ENCODE measurements at regions not wholly inside any gene's neighbourhood (a gene's known extent, or its start where the extent isn't known, plus 50 kb on each side); places are given as distances from the start of the nearest gene placed in this dataset.

DNA sequence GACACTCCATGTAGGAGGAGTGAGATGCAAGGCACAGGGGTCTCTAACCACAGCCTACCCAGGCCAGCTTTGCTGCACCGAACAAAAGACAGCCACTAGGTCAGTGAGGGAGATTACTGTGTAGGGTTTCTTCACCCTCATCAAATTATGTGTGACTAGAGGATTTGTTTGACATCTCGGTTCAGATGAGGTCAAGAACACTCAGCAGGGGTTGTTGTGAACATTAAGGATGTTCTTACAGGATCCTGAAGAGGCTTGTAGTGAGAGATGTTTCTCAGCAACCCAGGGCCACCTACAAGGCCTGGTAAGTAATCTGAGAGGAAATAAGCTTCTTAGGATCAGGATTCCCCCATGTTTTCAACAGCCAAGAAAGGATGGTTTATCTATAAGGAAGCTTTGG is 202.1 kb downstream of the NXPE2 start:
- H3K27ac ChIP-seq, result peak overlapping the region; percentile 59
- peak; percentile 83 for DNase-seq
- no peak overlapping the region for H3K4me3 ChIP-seq (ENCODE audit: low read depth, low read length)
- H3K36me3 ChIP-seq, result no peaks in the 10 kb centered on the region
- TF ChIP-seq, protein P1, sequence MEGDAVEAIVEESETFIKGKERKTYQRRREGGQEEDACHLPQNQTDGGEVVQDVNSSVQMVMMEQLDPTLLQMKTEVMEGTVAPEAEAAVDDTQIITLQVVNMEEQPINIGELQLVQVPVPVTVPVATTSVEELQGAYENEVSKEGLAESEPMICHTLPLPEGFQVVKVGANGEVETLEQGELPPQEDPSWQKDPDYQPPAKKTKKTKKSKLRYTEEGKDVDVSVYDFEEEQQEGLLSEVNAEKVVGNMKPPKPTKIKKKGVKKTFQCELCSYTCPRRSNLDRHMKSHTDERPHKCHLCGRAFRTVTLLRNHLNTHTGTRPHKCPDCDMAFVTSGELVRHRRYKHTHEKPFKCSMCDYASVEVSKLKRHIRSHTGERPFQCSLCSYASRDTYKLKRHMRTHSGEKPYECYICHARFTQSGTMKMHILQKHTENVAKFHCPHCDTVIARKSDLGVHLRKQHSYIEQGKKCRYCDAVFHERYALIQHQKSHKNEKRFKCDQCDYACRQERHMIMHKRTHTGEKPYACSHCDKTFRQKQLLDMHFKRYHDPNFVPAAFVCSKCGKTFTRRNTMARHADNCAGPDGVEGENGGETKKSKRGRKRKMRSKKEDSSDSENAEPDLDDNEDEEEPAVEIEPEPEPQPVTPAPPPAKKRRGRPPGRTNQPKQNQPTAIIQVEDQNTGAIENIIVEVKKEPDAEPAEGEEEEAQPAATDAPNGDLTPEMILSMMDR (IDR thresholded peaks at IDR 0.05; ENCODE audit: low read depth, low read length), result no peak
- H3K27me3 ChIP-seq (ENCODE audit: insufficient read depth, low read depth, severe bottlenecking), result no peaks in the 10 kb centered on the region
- no peaks in the 10 kb centered on the region for H3K9me3 ChIP-seq (ENCODE audit: severe bottlenecking)

DNA sequence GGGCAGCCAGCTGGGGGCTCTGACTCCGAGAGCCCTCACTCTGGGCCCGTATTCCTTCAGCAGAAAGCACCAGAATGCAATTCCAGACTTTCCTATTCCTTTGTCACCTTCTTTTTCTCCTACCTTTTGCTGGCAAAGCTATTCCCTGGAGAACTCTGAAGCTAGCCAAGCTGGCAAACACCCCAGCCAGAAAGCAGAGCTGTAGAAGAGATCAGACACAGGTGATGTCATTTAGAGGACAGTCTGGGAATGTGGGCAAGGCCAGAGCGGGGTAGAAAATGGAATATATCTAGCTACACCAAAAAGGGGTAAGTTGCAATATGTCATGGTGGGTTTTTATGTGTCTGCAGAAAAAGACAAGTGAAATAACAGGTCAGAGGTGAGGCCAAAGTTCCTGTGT is 205.1 kb downstream of the NXPE2 start:
- TF ChIP-seq, protein P1 (IDR thresholded peaks at IDR 0.05; ENCODE audit: low read depth, low read length), result no peak
- Histone ChIP-seq H3K4me3 (ENCODE audit: low read depth, low read length) (no peak overlapping the region), H3K9me3 (ENCODE audit: severe bottlenecking) (no peaks in the 10 kb centered on the region), H3K27me3 (ENCODE audit: insufficient read depth, low read depth, severe bottlenecking) (no peaks in the 10 kb centered on the region), H3K36me3 (no peaks in the 10 kb centered on the region), H3K27ac (no peak overlapping the region; the same call in 1 of the 2 replicates)
- no peak for DNase-seq

DNA sequence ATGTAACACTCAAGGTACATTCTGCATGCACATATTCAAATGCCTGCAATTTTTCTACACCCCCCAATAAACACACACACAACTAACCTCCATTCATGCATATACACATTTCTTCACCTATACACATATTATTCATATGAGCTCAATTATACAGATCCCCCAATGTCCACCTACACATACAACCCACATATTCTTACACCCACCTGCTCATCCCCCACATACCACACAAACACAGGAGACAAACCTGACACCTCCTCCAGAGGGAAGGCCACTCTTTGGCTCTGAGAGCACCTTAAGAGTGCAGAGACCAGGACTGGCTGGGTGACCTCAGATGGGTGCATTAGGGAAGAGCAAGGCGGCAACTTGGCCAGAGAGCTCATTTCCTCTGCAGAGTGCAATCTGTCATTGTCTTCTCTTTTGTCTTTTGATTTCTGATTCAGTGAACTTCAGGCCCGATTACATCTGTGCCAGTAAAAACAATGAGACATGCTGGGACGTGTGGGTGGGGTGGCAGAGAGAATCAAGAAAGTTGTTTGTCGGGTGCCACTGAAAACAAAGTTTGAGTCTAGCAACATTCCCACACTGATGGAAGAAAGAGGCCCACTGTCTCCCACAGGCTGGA is 208.4 kb downstream of the NXPE2 start:
- DNase-seq, result no peak
- no peak overlapping the region for H3K4me3 ChIP-seq (ENCODE audit: low read depth, low read length)
- H3K27me3 ChIP-seq (ENCODE audit: insufficient read depth, low read depth, severe bottlenecking), result no peaks in the 10 kb centered on the region
- H3K9me3 ChIP-seq (ENCODE audit: severe bottlenecking), result no peaks in the 10 kb centered on the region
- H3K27ac ChIP-seq, result no peak overlapping the region
- no peaks in the 10 kb centered on the region for H3K36me3 ChIP-seq
- TF ChIP-seq, protein P1 (IDR thresholded peaks at IDR 0.05; ENCODE audit: low read depth, low read length), result no peak

DNA sequence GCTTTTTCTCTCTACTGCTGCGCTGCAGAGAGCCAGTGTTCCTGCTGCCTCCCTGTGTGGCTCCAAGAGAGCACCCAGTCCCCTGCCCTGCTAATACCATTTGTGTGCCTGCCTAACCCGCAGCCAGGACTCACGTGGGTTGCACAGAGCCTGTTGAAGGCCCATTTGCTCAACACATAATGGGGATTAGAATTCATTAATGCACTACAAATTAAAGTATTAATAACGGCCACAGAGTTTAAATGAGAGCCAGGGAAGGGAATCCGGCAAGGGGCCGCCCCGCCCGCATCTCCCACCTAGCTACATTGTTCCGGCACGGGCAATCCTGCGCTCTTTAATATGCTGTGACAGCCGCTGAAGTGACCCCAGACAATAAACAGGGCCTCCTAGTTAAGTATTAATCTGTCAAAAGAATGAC is 211.3 kb downstream of the NXPE2 start:
- DNase-seq, result no peak
- Histone ChIP-seq H3K4me3 (ENCODE audit: low read depth, low read length) (no peak overlapping the region), H3K27me3 (ENCODE audit: insufficient read depth, low read depth, severe bottlenecking) (no peaks in the 10 kb centered on the region), H3K27ac (no peak overlapping the region), H3K9me3 (ENCODE audit: severe bottlenecking) (no peaks in the 10 kb centered on the region), H3K36me3 (no peaks in the 10 kb centered on the region)
- TF ChIP-seq, protein P1 (IDR thresholded peaks at IDR 0.05; ENCODE audit: low read depth, low read length), result no peak

DNA sequence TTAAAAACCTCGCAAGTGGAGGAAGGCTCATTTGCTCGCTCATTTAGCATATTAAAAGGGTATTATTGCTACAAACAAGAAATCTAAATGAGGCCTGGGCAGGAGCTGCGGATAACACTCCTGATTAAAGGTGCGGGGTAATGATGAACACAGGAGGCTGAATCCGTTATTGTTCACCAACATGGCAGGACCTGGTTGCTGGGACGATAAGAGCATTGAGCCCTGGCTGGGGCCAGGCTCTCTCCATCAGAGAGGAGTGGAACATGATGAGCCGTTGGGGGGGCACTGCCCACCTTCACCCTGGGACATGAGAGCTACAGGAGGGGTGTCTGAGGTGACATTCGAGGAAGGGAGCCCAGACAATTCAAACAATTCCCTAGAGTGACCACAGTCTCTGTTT is 211.7 kb downstream of the NXPE2 start:
- Histone ChIP-seq H3K36me3 (no peaks in the 10 kb centered on the region), H3K4me3 (ENCODE audit: low read depth, low read length) (no peak overlapping the region), H3K27me3 (ENCODE audit: insufficient read depth, low read depth, severe bottlenecking) (no peaks in the 10 kb centered on the region), H3K9me3 (ENCODE audit: severe bottlenecking) (no peaks in the 10 kb centered on the region), H3K27ac (no peak overlapping the region)
- no peak for DNase-seq
- TF ChIP-seq, protein P1 (IDR thresholded peaks at IDR 0.05; ENCODE audit: low read depth, low read length), result no peak

DNA sequence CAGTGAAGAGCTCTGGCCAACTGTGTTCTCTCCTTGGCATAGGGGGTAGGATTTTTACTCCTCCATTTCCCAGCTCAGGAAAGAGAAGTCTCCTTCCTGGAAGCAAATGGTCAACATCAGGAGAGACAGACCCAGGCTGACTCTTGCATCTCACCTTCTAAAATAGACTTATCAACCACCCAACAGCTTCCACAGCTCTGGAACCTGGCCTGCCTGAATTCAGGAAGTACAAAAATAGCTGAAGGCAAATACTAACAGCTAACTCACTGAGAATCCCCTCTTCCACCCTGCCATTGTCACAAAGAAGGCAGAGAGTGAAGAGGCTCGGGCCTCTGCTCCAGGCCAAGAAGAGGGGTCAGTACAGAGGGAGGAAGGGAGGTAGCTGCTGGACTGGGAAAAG is 213.6 kb downstream of the NXPE2 start:
- Histone ChIP-seq H3K36me3 (no peaks in the 10 kb centered on the region), H3K9me3 (ENCODE audit: severe bottlenecking) (no peaks in the 10 kb centered on the region), H3K4me3 (ENCODE audit: low read depth, low read length) (no peak overlapping the region), H3K27me3 (ENCODE audit: insufficient read depth, low read depth, severe bottlenecking) (no peaks in the 10 kb centered on the region), H3K27ac (no peak overlapping the region)
- TF ChIP-seq, protein P1 (IDR thresholded peaks at IDR 0.05; ENCODE audit: low read depth, low read length), result no peak
- DNase-seq, result no peak

Data from WERI-Rb-1 (cell line).